GM21390 (cell line): ENCODE measurements at regions not wholly inside any gene's neighbourhood (a gene's known extent, or its start where the extent isn't known, plus 50 kb on each side); places are given as distances from the start of the nearest gene placed in this dataset.

Experiments used
- ATAC-seq: cut with Tn5 transposase; IDR thresholded peaks from one replicate; pipeline ENCODE4 v1.9.1; 2021; ENCODE audit not compliant: unreplicated experiment

- no peak for ATAC-seq
Measured at GRCh38 chr7:17680026-17680425, 260.3 kb downstream of the SNX13 start.

GRCh38 chr7:17680943-17681351 is 259.3 kb downstream of the SNX13 start:
- ATAC-seq = no peak

- ATAC-seq = no peak
Measured at GRCh38 chr7:17681965-17682364, 258.3 kb downstream of the SNX13 start.

- ATAC-seq = no peak
Measured at GRCh38 chr7:17682586-17682985, 257.7 kb downstream of the SNX13 start.

GRCh38 chr7:17685141-17685540 is 255.2 kb downstream of the SNX13 start:
- ATAC-seq = no peak

- ATAC-seq = no peak
Measured at GRCh38 chr7:17687361-17687760, 252.9 kb downstream of the SNX13 start.

GRCh38 chr7:17689361-17689902 is 250.9 kb downstream of the SNX13 start:
- no peak for ATAC-seq

- ATAC-seq = peak; percentile 90
Measured at GRCh38 chr7:17690030-17690429, 250.3 kb downstream of the SNX13 start.

- no peak for ATAC-seq
Measured at GRCh38 chr7:17696422-17696821, 243.9 kb downstream of the SNX13 start.

GRCh38 chr7:17697128-17697881 is 243.0 kb downstream of the SNX13 start:
- ATAC-seq = no peak

GRCh38 chr7:17699696-17700095 is 240.6 kb downstream of the SNX13 start:
- no peak for ATAC-seq

- ATAC-seq = no peak
Measured at GRCh38 chr7:17700138-17700537, 240.2 kb downstream of the SNX13 start.

GRCh38 chr7:17706275-17706674 is 234.0 kb downstream of the SNX13 start:
- no peak for ATAC-seq

GRCh38 chr7:17706734-17707133 is 233.6 kb downstream of the SNX13 start:
- peak; percentile 86 for ATAC-seq

GRCh38 chr7:17709127-17709526 is 231.2 kb downstream of the SNX13 start:
- no peak for ATAC-seq

- ATAC-seq = no peak
Measured at GRCh38 chr7:17709599-17709998, 230.7 kb downstream of the SNX13 start.

GRCh38 chr7:17710312-17710711 is 230.0 kb downstream of the SNX13 start:
- ATAC-seq = no peak

GRCh38 chr7:17713584-17713983 is 226.7 kb downstream of the SNX13 start:
- ATAC-seq = no peak

GRCh38 chr7:17716816-17717215 is 223.5 kb downstream of the SNX13 start:
- no peak for ATAC-seq

- ATAC-seq = no peak
Measured at GRCh38 chr7:17719998-17720397, 220.3 kb downstream of the SNX13 start.

GRCh38 chr7:17721736-17722285 is 218.5 kb downstream of the SNX13 start:
- no peak for ATAC-seq

GRCh38 chr7:17722798-17723197 is 217.5 kb downstream of the SNX13 start:
- no peak for ATAC-seq

GRCh38 chr7:17725821-17726220 is 214.5 kb downstream of the SNX13 start:
- ATAC-seq = no peak
